ENCODE measurements at regions not wholly inside any gene's neighbourhood (a gene's known extent, or its start where the extent isn't known, plus 50 kb on each side); places are given as distances from the start of the nearest gene placed in this dataset.

Small RNAs in the stretch of these regions (small RNA-seq; reads per million reads assigned to genes)
- 0 reads per million in 4 donors for gene AC009296.1
- gene RF00394: 0 reads per million in 4 donors

Data from stomach (tissue), 4 donors.